Breast epithelium (tissue), 3 donors: ENCODE measurements at regions not wholly inside any gene's neighbourhood (a gene's known extent, or its start where the extent isn't known, plus 50 kb on each side); places are given as distances from the start of the nearest gene placed in this dataset.

Experiments used
- POLR2A ChIP-seq: fragments of 450-650 bp; IDR thresholded peaks from one replicate; pipeline ENCODE4 v1.6.1; 2016; ENCODE audit warnings: antibody characterized with exemption, mild to moderate bottlenecking, moderate library complexity
- POLR2AphosphoS5 ChIP-seq, 3 donors: sonication (generic); formaldehyde crosslinking; IDR thresholded peaks; one replicate each; pipeline ENCODE4 v1.6.1; 2017; ENCODE audit warnings: antibody characterized with exemption in 3 of 3
- TF ChIP-seq, protein P1 (sequence below), 3 donors: fragments of 450-650 bp; IDR thresholded peaks; one replicate each; pipeline ENCODE4 v1.5.1; 2016 to 2017; ENCODE audit warnings: antibody characterized with exemption in 3 of 3, mild to moderate bottlenecking in 3 of 3, moderate library complexity in 3 of 3

DNA sequence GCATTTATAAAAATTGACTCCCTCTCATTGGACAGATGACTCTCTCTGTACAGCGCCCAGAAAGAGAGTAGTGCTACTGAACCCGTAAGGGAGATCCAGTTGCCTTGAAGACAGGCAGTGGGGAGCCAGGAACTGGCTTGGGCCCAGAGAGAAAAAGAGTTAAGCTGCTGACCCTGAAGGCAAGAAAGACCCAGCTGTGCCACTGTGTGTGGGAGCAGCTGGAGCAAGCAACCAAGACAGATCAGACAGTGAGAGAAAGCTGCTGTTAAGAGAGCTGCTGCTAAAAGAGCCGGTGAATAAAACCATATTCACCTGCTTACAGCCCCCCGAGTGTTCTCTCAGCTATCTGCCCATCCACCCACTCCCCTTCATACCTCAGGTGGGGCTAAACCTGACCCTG, 149.7 kb upstream of the ADAMTS16 start:
- TF ChIP-seq, protein P1, sequence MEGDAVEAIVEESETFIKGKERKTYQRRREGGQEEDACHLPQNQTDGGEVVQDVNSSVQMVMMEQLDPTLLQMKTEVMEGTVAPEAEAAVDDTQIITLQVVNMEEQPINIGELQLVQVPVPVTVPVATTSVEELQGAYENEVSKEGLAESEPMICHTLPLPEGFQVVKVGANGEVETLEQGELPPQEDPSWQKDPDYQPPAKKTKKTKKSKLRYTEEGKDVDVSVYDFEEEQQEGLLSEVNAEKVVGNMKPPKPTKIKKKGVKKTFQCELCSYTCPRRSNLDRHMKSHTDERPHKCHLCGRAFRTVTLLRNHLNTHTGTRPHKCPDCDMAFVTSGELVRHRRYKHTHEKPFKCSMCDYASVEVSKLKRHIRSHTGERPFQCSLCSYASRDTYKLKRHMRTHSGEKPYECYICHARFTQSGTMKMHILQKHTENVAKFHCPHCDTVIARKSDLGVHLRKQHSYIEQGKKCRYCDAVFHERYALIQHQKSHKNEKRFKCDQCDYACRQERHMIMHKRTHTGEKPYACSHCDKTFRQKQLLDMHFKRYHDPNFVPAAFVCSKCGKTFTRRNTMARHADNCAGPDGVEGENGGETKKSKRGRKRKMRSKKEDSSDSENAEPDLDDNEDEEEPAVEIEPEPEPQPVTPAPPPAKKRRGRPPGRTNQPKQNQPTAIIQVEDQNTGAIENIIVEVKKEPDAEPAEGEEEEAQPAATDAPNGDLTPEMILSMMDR (IDR thresholded peaks at IDR 0.05), result no peak
- TF ChIP-seq POLR2A, result no peak
- no peak for TF ChIP-seq POLR2AphosphoS5 (IDR thresholded peaks at IDR 0.05)
